GM12878 (cell line): ENCODE measurements at regions not wholly inside any gene's neighbourhood (a gene's known extent, or its start where the extent isn't known, plus 50 kb on each side); places are given as distances from the start of the nearest gene placed in this dataset.

Experiments
- CUX1 ChIP-seq: IDR thresholded peaks from 2 replicates; pipeline ENCODE4 v1.6.1; 2012; ENCODE audit warnings: improper control_type of control experiment, low read depth, low read length; ENCODE audit not compliant: insufficient replicate concordance
- NFYA ChIP-seq: IDR thresholded peaks from 2 replicates; pipeline ENCODE4 v1.6.1; 2011; ENCODE audit warnings: low read depth, mild to moderate bottlenecking, low read length, improper control_type of control experiment, borderline replicate concordance
- PRDM15 ChIP-seq: fragments of 450-650 bp; formaldehyde crosslinking; IDR thresholded peaks from 2 replicates; pipeline ENCODE4 v1.4.0; 2020; ENCODE audit warnings: mild to moderate bottlenecking, moderate library complexity
- RELA ChIP-seq: fragments of 450-650 bp; IDR thresholded peaks from 2 replicates; pipeline ENCODE4 v1.8.0; 2014; ENCODE audit warnings: borderline replicate concordance; ENCODE audit not compliant: partially characterized antibody
- TF ChIP-seq, protein P1 (sequence below): IDR thresholded peaks from 2 replicates; pipeline ENCODE4 v1.6.1; 2012; ENCODE audit warnings: mild to moderate bottlenecking, low read depth, low read length

DNA sequence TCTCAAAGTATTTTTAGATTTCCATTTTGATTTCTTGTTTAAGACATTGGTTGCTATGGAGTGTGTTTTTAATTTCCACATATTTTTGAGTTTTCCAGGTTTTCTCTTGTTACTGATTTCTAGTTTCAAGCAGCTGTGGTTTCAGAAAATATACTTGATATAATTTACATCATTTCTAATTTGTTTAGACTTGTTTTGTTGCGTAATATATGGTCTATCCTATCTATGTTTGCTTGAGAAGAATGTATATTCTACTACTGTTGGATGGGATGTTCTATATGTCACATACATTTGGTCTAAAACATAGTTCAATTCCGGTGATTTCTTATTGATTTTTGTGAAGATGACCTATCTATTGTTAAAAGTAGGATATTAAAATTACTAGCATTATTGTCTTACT, 170.5 kb upstream of the EMCN start (continued):
- TF ChIP-seq PRDM15, result no peak
- TF ChIP-seq CUX1, result no peak
- TF ChIP-seq NFYA, result no peak
- TF ChIP-seq, protein P1, sequence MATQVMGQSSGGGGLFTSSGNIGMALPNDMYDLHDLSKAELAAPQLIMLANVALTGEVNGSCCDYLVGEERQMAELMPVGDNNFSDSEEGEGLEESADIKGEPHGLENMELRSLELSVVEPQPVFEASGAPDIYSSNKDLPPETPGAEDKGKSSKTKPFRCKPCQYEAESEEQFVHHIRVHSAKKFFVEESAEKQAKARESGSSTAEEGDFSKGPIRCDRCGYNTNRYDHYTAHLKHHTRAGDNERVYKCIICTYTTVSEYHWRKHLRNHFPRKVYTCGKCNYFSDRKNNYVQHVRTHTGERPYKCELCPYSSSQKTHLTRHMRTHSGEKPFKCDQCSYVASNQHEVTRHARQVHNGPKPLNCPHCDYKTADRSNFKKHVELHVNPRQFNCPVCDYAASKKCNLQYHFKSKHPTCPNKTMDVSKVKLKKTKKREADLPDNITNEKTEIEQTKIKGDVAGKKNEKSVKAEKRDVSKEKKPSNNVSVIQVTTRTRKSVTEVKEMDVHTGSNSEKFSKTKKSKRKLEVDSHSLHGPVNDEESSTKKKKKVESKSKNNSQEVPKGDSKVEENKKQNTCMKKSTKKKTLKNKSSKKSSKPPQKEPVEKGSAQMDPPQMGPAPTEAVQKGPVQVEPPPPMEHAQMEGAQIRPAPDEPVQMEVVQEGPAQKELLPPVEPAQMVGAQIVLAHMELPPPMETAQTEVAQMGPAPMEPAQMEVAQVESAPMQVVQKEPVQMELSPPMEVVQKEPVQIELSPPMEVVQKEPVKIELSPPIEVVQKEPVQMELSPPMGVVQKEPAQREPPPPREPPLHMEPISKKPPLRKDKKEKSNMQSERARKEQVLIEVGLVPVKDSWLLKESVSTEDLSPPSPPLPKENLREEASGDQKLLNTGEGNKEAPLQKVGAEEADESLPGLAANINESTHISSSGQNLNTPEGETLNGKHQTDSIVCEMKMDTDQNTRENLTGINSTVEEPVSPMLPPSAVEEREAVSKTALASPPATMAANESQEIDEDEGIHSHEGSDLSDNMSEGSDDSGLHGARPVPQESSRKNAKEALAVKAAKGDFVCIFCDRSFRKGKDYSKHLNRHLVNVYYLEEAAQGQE, result no peak
- no peak for TF ChIP-seq RELA
